ENCODE measurements at regions not wholly inside any gene's neighbourhood (a gene's known extent, or its start where the extent isn't known, plus 50 kb on each side); places are given as distances from the start of the nearest gene placed in this dataset.

DNA sequence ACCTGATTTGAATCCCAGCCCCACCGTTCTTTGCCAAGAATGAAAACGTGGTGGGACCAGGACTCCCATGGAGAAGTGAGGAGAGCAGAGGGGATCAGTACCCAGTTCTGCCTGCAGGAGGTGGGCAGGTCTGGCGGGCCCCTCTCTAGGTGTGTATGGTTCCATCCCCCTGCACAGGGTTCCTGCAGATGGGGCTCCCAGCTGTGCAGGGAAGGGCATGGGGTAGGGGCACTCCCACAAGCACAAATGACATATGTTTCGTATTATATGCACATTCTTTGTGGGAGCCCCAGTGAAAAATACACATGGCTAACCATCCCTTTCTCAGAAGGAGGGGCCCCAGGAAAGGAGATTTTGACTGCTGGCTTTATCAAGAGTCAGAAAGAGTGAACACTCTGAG lies 144.6 kb downstream of the PLPP3 start:
- no peak for TF ChIP-seq CTCF (IDR thresholded peaks at IDR 0.05)
- no peak for TF ChIP-seq ZFX (IDR thresholded peaks at IDR 0.05; ENCODE audit: borderline replicate concordance)

All from 22Rv1 (cell line).